Peyer's patch (tissue), 4 donors: ENCODE measurements at regions not wholly inside any gene's neighbourhood (a gene's known extent, or its start where the extent isn't known, plus 50 kb on each side); places are given as distances from the start of the nearest gene placed in this dataset.

Experiments used
- POLR2A ChIP-seq, 2 donors: fragments of 450-650 bp; IDR thresholded peaks; one replicate each; pipeline ENCODE4 v1.5.1; 2017; ENCODE audit warnings: antibody characterized with exemption in 2 of 2, mild to moderate bottlenecking in 2 of 2, moderate library complexity in 2 of 2
- TF ChIP-seq, protein P1 (sequence below), 6 experiments: fragments of 450-650 bp in 4 of 6; fragments of 200-600 bp in 2 of 6; sonication (generic) in 1 of 6; IDR thresholded peaks; one replicate each; pipeline ENCODE4 v1.5.1; 2017 to 2019; ENCODE audit warnings: antibody characterized with exemption in 6 of 6, mild to moderate bottlenecking in 3 of 6, moderate library complexity in 1 of 6

DNA sequence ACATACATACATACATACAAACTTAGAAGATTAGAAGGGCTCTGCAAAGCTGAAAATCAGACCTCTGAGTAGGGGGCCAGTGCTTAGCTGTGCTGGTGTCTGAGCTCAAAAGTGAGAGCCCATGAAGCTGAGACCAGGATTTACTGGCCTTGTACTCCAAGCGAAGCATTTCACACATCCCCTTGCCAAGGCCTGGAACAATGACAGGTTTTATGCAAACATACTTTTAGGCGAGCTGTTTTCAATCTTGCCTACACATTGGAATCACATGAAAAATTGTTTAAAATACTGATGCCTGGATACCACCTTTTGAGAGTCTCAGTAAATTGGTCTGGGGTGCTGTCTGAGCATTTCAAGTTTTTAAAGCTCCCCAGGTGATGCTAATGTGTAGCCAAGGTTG, 80.9 kb upstream of the SRSF6 start:
- TF ChIP-seq, protein P1, sequence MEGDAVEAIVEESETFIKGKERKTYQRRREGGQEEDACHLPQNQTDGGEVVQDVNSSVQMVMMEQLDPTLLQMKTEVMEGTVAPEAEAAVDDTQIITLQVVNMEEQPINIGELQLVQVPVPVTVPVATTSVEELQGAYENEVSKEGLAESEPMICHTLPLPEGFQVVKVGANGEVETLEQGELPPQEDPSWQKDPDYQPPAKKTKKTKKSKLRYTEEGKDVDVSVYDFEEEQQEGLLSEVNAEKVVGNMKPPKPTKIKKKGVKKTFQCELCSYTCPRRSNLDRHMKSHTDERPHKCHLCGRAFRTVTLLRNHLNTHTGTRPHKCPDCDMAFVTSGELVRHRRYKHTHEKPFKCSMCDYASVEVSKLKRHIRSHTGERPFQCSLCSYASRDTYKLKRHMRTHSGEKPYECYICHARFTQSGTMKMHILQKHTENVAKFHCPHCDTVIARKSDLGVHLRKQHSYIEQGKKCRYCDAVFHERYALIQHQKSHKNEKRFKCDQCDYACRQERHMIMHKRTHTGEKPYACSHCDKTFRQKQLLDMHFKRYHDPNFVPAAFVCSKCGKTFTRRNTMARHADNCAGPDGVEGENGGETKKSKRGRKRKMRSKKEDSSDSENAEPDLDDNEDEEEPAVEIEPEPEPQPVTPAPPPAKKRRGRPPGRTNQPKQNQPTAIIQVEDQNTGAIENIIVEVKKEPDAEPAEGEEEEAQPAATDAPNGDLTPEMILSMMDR (IDR thresholded peaks at IDR 0.05): no peak
- TF ChIP-seq POLR2A (IDR thresholded peaks at IDR 0.05): no peak
